Endometrium (tissue), 2 donors: ENCODE measurements at regions not wholly inside any gene's neighbourhood (a gene's known extent, or its start where the extent isn't known, plus 50 kb on each side); places are given as distances from the start of the nearest gene placed in this dataset.
"Not testable (repeated sequence)": the region's sequence is repeated elsewhere in the genome, so short reads cannot be mapped to it uniquely, and the experiment has no call there.

Source experiments
- FAIRE-seq: peaks from 2 replicates; lab custom pipeline; 2012; peaks lifted over from hg19 to GRCh38; lab: Jason Lieb, UNC
- donor health status: control.
- donor health status: control.

DNA sequence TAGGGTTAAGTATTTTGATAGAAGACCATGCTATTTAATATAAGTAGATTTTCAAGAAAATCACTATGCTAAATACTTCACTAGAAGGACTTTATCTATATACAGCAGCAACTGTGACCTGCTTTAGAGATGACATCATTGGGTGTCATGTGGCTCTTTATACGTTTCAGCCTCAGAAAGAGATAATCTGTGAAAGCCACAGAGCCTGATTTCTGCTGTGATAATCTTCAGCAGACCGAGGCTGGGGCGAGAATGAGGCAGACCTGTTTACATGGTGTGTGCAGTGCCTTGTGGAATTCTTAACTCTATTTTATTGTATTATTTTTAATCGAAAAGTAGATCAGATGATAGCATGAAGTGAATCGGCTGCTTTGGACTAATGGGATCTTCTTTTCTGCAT is 471.2 kb downstream of the MFSD1 start:
- no peak for FAIRE-seq

DNA sequence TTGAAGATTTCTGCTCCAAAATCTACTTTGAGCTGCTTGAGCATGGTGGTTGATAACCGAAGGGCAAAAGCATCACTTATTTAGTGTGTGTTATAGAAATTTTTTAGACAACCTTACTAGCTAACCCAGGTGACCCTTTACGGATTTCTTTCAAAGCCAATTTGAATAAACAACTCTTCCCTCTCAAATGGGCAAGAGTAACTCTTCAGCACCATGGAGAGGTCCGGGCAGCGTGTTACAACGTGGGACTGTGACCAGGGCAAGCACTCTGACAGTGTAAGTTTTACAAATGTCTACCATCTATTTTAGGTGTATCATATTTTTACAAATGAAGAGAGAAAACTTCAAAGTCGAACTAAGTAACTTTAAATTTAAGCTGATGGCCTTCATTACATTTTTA is 471.8 kb downstream of the MFSD1 start:
- FAIRE-seq = no peak

DNA sequence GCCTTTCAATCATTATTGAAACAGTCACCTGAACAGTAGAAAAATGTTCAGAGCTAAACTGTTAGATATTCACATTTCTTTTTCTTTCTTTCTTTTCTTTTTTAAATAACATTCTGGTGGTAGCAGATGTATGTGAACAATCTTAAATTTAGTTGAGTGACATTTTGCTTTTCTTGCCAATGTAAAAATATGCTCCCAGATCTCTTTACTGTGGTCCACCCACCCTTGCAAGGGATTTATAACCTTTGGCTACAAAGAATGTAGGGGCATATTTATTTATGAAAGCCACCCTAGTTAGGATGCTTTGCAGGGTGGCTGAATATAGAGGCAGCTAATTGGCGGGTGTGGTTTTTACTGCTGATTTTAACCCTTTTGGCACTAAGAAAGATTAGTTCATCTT is 473.9 kb downstream of the MFSD1 start:
- FAIRE-seq = no peak

DNA sequence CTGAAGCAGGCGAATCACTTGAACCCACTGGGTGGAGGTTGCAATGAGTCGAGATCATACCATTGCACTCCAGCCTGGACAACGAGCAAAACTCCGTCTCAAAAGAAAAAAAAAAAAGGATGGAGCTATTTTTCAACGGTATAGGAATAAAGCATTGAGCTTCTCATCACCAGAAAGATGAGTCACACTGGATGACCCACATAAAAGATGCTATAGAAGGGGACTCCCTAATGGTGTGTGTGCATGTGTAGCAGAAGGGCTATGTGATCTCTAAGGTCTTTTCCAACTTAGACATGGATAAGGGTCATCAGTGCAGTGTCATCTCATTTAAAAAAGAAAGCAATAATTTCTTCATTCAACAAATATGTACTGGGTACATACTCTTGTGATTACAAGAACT is 476.0 kb downstream of the MFSD1 start:
- FAIRE-seq = no peak

DNA sequence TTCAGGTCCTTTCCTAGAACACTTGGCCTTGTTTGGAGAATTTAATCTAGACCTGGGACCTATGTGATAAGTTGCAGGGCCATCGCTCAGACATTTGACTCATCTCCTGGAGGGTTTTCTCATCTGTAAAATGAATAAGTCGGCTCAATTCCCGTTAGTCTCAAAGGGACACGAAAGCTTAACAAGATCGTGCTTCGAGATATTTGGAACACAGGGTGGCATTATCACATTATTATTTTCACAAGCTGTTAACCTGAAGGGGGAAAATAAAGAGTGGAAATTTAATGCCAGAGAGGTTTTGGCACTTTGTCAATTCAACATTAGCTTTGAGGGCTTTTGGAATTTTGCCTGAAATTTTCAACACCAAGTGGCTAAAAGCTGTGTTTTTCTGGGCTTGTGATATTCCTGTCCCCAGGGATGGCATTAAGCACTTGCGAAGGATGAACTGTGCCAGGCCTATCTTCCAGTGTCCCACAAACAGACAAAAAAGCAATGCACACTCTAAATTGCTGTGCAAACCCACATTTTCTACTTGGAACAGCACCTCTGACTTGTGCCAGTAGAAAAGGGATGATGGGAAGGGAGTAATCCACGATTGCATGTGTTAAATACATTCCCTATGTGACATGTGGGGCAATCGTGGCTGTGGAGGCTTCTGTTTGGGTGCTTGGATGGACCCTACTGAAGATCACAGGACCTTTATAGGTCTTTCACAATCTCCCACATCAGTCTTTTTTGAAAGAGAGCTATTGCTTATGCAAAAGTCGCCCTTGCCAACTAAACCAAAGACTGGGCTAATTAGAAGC is 478.7 kb downstream of the MFSD1 start:
- no peak for FAIRE-seq

DNA sequence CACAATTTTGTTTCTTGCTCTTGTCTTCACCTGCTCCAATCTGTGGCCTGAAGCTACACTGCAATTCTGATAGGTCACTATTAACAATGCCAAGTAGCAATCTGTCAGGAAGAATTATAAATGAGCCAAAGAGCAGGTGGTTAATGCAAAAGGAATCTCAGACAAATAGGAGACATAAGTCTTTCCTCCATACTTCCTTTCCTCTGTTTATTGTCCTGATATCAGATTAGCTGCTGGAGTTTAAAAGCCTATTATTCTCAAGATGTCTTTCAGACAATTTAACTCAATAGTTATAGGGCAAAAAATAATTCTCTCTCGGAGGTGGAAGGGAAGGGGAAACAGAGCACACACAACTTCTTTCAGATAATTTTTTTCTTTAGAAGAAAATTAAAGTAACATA is 491.6 kb downstream of the MFSD1 start:
- FAIRE-seq = no peak

DNA sequence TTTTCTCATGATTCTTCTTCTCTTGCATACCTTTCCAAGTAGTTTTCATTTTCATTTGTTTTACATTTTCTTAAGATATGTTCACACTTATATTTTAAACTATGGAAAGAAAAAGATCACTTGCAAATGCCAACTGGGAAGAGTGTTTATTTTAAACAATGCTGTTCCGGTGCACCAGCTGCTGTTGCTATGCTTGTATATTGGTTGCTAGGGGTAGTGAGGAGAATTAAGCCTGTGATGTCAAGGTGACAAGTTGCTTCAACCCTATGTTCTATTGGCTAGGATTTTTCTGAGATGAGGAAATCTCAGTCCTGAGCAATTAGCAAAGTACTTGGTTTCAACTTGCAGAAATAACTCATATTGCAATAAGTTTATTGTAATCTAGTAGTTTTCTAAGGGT is 500.1 kb downstream of the MFSD1 start:
- no peak for FAIRE-seq

DNA sequence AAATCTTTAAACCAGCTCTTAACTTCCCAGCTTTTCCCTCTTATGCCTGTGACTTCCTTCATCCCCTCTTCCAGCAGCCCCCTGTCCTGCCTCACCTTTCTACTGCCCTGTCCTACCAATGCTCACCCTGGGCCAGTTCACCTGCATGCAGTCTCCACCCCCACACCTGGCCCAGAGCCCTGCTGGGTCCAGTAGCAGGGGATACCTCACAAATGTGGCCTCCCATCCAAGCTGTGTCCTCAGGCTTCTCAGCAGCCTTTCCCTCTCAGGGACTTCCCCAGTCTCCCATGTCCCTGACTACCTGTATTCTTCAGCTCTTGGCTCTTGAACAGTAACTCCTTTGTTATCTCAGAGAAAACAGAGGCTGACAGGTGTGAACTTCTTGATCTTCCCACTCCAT is 503.2 kb downstream of the MFSD1 start:
- FAIRE-seq = no peak

DNA sequence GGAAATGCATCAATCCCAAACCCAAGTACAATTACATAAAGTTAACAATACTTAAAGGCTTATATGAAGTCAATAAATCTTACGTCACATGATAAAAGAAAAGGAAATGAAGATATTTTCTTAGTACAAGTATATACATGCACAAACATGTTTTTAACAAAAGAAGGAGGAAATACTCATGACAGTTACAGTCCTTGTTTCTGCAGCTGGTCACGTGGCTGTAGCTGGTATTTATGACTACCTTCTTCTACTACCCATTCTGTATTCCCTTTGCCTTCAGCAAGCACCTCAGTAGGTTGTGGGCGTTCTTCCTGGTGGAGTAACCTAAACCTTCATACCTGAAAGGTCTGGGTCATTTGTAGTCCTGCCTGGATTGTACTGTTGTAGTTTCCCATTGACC is 514.9 kb downstream of the MFSD1 start:
- not testable (repeated sequence) for FAIRE-seq

DNA sequence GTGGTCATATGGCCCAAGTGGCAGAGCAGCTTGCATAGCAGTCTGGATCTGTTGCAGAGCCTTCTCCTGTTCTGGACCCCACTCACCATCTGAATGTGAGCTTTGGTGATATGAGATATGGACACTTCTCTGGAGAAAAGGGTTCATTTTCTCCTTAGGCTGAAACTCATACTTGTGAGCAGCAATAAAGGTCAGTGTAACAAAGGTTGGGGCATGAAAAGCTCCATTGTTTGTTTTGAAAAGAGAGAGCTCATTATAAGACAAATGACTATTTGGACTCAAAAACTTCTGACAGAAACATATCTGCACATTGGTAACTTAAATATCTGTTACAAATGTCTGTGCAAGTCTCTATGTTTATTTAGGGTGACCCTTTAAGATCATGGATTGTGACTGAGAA is 517.3 kb downstream of the MFSD1 start:
- no peak for FAIRE-seq

DNA sequence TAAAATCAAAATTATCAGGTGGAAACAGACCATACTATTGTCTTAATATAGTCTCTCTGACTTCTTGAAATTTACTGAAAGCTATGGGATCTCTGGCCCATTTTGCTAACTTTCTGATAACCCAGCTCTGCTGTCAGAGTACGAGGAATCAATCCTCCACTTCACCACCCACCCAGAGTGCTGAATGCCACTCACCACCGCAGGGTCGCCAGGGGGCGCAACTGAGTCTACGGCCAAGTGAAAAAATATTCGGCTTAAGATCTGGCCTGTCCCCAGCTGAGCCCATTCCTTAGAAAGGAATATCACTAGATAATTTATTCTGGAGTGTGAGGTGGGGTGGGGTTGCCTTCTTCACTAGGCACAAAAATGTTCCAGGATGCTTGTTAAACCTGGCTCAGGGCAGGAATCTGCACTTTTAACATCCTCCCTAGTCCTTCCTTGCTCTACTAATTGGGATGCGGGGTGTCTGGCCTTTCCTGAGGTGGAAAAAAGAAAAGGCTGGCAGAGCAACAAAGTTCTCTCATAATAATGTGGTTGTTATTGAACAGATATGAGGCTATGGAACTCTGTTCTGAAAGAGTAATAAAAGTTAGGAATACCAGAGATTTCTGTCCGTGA is 520.6 kb downstream of the MFSD1 start:
- no peak for FAIRE-seq

DNA sequence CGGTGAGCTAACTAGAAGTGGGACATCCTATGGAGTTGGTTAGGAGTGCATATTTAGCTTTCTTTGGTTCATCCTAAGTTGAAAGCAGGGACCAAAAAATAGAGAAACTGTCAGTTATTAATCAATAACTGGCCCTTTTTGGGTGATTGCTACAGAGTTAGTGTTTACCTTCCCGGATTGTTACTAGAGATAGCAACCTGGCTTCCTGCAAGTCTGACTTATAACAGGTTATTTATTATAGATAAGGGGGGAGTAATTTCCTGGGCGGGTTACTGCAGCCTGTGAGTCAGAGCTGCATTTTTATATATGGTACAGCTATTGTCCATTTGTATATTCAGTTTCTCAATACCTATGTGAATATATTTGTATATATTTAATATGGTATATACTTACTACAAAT is 522.0 kb downstream of the MFSD1 start:
- FAIRE-seq = no peak

DNA sequence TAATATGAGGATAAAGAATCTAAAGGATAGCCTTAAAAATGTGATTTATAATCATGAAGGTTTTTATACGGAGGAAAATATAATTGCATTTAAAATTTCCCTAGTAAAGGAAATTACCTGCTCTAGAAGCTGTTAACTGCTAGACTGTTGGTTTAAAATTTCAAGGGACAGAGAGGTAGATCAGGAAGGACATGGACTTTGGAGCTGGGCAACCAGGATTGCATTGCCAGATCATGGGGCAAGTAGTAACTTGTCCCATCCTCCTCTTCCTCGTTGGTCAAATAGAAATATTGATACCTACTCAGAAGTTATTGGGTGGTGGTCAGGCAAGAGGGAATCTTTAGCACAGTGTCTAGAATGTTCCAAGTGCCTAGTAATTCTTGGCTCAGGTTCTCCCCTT is 525.1 kb downstream of the MFSD1 start:
- no peak for FAIRE-seq

DNA sequence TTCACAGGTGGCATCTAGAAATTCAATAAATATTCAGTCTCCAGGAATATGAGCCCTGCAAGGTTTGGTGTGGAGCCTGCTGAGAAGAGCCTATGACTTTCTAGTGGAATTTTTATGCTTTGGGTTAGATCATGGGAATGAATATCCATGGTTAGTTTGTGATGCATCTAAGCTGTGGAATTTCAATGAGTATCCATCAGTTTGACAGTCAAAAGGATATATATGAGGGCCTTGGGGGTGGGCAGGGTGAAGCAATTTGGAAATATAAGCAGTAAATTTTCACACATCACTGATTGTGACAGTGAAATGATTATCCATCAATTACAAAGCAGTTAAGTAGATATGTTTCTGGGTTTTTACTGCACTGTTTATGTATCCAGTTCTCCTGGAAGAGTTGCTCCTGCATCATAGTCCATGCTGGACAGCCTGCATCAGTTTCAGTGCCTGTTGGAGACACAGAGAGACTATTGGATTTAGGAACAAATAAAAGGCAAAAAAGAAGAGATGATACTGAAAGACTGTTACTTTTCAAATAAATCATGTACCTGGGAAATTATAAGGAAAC is 530.8 kb downstream of the MFSD1 start:
- no peak for FAIRE-seq

DNA sequence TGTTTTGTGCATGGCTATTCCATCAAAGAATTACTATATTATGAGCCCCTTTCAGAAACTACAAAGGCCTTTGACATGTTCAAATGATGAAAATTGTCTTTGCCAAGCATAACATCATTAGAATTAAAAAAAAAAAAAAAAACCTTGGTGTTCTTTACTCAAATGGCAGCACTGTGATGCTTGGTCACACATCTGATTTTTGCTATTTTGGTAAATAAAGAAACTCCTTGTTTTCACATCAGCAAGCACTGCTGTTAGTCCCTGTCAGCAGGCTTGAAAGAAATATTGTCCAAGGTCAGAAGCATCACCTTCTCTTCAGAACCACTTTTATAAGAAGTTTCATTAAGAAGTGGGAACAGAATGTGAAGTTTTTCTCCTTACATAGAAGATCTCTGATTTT is 537.3 kb downstream of the MFSD1 start:
- FAIRE-seq = no peak

DNA sequence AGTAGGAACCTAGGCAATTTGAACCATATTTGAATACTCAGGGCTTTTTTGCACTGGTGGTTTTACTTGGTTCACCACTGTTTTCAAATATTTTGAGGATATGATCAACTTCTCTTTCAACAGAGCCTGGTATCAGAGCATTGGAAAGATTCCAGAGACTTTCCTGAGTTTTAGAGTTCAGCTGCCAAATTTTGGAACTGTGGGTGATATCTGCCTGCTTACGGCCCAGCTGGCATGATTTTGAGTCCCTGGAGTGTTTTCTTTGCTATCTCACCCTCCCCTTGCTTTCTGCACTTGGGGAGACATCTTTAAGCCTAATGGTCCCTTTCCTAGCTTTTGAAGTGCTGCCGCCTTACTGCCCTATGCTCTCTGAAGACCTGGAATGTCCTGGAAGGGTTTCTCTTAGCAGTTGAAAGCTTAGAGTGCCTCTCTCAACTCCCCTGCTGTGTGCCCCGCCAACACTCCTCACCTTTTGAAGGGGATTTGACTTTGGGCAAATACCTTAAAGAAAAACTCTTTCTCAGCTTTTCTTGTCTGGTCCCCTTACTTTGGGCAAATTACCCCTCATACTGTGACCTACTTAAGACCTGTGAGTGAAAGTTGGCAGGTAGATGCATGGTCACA is 539.1 kb downstream of the MFSD1 start:
- FAIRE-seq = no peak

DNA sequence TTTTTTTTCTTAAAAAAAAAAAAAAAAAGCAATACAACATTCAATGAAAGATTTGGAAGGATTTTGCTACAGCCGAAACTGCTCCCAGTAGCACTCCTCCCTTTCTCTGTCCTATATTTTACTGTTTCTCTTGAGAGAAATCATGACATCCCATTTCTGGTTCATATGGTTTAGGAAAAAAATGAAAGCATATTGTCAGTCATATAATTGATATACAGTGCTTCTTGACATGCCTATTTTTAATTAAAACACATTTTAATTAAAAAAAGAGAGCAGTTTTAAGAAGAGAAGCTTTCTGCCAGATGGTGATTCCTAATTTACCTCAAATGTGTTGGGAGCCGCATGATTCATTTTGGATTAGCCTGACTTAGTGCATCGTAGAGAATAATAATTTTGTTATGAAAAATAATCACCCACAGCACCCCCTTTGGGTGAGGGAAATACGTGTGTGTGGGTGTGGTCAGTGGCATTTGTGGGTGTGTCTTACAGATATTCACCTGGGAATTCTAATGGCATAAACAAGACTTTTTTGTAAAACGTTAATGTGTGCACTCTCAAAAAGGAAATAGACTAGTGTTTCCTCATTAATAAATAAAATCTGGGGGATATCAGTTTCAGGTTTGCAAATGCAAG is 544.5 kb downstream of the MFSD1 start:
- FAIRE-seq = no peak

DNA sequence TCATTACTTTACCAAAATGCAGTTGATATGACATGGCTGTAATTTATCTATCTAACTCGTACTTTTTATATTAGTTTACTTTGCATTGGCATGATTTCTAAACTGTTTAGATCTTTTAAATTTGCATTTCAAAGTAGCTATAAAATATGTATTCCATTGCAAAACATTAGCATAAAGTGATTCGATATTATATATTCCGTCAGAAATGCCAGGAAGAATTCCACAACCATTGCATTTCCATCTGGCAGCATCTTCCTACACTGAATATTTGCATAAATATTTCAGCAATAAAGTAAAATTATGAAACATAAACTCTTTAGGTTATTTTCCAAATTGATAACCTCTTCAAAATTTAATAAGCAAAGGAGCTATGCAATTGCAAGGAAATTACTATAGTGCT is 546.6 kb downstream of the MFSD1 start:
- FAIRE-seq = no peak

DNA sequence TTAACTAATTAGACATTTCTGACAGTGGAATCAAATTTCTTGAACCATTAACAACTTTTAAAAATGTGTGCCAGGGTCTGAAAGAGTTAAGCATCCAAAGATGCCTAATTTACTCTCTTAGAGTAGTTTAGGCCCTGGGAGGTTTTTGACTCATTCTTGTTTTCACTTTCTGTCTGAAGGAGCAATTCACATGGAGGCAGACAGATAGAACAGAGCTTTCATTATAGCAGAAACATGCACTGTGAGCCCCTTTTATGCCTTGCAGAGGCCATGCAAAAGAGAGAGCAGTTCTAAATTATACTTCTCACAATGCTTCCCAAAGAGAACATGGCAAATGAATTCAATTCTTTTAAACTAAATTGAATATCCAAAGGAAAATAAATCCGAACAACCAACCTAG is 554.8 kb downstream of the MFSD1 start:
- FAIRE-seq = no peak

DNA sequence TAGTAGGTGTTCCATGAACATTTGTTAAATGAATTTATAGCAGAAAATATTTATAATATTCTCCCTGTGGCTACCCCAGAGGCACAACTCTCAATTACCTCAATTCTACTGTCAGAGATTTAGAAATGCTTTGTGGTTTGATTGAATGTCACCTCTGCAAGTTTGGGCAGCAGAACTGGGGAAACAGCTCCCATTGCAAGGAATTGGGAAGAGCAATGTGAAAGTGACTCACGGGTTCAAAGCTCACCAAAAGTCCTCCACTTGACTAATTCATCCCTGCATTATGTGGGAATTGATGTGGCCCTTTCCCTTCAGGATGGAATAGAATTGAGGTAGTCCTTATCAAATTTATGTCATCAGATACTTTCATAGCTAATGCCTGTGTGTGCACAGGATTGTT is 562.7 kb downstream of the MFSD1 start:
- FAIRE-seq = no peak

DNA sequence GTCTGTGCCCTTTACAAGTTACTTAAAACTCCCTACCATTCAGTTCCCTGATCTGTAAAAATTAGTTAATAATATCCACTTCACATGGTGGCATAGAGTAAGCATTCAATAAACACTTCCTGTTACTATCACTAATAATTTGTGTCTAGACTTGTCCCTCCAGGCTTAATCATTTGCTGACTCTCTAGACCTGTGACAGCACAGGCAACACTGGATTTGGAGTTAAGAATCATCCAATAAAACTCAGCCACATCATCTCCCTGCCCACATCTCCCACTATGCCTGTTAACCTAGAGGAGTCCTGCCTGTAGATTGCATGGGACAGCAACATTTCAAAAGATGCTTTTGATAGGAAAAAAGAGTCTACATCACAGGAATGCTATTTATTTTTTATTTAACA is 564.6 kb downstream of the MFSD1 start:
- FAIRE-seq = no peak

DNA sequence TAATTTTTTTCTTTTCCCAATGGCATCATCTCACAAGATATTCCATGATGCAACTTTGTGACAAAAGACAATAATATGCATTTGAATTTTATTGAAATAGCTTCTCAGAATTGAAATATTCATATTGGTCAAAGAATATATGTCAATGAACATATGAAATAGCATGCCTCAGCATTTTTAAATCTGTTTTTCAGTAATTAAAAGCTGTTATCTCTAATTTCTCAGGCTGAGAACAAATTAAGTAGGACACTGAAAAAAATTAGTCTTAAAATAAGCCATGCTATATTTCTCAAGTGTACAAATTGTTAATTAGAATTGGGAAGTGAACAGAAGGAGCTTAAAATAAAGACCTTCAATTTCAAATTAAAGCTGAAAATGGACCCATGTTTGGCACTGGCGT is 570.1 kb downstream of the MFSD1 start:
- FAIRE-seq = no peak
